ENCODE measurements at regions not wholly inside any gene's neighbourhood (a gene's known extent, or its start where the extent isn't known, plus 50 kb on each side); places are given as distances from the start of the nearest gene placed in this dataset.
A peak's percentile ranks its signal among the peaks of the same experiment; 100 is the strongest.

DNA sequence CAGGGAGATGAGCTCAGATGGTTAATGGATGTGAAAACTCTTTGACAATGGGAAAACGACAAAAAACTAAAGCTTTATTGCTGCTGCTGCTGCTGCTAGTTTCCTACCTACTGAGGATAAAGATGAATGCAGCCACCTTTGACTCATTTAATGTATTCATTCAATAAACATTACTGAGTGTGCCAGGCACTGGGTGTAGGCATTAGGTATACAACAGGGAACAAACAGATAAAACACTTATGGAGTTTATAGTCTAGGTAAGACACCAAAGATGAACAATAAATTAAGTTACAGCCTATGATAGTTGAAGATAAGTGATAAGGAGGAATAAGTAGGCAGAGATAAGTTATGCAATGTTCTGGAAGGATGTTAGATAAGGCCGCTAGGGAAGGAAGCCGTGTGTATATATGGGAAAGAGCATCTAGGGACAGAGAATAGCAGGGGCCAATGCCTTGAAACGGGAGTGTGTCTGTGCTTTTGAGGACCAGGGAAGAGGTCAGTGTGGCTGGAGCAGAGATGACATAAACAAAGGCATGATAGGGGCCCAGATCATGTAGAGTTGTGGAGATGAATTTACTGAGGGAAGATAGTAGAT is 477.6 kb downstream of the NTRK2 start:
- no TSS peak for BruUV-seq (replicated peaks)
- Mint-ChIP-seq H3K4me3 (ENCODE audit: unreplicated experiment) (no peak overlapping the region), H3K27ac (ENCODE audit: low read depth, unreplicated experiment) (no peak overlapping the region), H3K27me3 (ENCODE audit: insufficient read depth, unreplicated experiment) (no peaks in the 10 kb centered on the region), H3K36me3 (ENCODE audit: insufficient read depth, unreplicated experiment) (no peaks in the 10 kb centered on the region), H3K9me3 (ENCODE audit: unreplicated experiment) (no peaks in the 10 kb centered on the region), H3K4me1 (ENCODE audit: insufficient read depth, unreplicated experiment) (peaks cover 13% of the 10 kb centered on the region)
- CTCF ChIA-PET, result interaction anchor here (1.5 to 3.2 kb wide), 2 partner anchors 111 to 450 kb away, joined by 5 to 10 read pairs; no protein-coding TSS in a partner anchor
- TF ChIP-seq, protein P1, sequence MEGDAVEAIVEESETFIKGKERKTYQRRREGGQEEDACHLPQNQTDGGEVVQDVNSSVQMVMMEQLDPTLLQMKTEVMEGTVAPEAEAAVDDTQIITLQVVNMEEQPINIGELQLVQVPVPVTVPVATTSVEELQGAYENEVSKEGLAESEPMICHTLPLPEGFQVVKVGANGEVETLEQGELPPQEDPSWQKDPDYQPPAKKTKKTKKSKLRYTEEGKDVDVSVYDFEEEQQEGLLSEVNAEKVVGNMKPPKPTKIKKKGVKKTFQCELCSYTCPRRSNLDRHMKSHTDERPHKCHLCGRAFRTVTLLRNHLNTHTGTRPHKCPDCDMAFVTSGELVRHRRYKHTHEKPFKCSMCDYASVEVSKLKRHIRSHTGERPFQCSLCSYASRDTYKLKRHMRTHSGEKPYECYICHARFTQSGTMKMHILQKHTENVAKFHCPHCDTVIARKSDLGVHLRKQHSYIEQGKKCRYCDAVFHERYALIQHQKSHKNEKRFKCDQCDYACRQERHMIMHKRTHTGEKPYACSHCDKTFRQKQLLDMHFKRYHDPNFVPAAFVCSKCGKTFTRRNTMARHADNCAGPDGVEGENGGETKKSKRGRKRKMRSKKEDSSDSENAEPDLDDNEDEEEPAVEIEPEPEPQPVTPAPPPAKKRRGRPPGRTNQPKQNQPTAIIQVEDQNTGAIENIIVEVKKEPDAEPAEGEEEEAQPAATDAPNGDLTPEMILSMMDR (IDR thresholded peaks at IDR 0.05; ENCODE audit: unreplicated experiment), result no peak
- POLR2A ChIA-PET, result no interaction called here
- no peak for DNase-seq (ENCODE audit: unreplicated experiment)
- intact Hi-C loops (cut with micrococcal nuclease), result no loop called here

GRCh38 chr9:85142968-85143367 is 473.4 kb downstream of the NTRK2 start:
- Mint-ChIP-seq H3K4me3 (ENCODE audit: unreplicated experiment) (no peak overlapping the region), H3K9me3 (ENCODE audit: unreplicated experiment) (no peaks in the 10 kb centered on the region), H3K36me3 (ENCODE audit: insufficient read depth, unreplicated experiment) (no peaks in the 10 kb centered on the region), H3K27me3 (ENCODE audit: insufficient read depth, unreplicated experiment) (no peaks in the 10 kb centered on the region), H3K27ac (ENCODE audit: low read depth, unreplicated experiment) (no peak overlapping the region), H3K4me1 (ENCODE audit: insufficient read depth, unreplicated experiment) (peaks cover 15% of the 10 kb centered on the region)
- ChIA-PET CTCF (interaction anchor here (0.5 to 4.9 kb wide), 27 partner anchors 8 to 746 kb away, joined by 3 to 56 read pairs (median 3); no protein-coding TSS in a partner anchor), POLR2A (interaction anchor here (0.6 to 1.3 kb wide), 3 partner anchors 193 to 746 kb away, joined by 3 to 4 read pairs (median 3); no protein-coding TSS in a partner anchor)
- TF ChIP-seq, protein P1 (IDR thresholded peaks at IDR 0.05; ENCODE audit: unreplicated experiment), result peak; percentile 50
- BruUV-seq (replicated peaks), result no TSS peak
- intact Hi-C loops (cut with micrococcal nuclease), result loop anchor here (1.0 to 5.0 kb wide), 4 partner anchors 116 to 746 kb away; no protein-coding TSS in a partner anchor
- DNase-seq (ENCODE audit: unreplicated experiment), result peak; percentile 37

DNA sequence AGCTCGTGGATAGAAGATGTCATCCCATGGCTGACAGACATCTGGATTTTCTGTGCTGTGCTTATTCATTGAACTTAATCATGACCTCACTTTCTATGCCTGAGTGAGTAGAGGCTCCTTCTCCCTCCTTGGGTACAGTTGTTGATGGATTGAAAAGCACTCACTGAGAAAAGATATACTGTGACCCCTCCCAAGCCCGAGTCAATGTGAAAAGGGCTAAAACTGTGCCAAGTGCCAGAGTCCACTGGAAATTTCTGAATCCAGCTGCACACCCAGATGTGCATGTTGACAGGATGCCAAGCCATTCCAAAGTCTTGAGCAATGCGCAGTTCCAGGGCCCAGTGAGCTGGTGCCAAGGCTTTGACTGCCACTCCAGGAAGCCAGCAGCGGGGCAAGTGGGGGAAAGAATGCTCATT is 473.0 kb downstream of the NTRK2 start:
- H3K27ac Mint-ChIP-seq (ENCODE audit: low read depth, unreplicated experiment), result no peak overlapping the region
- no TSS peak for BruUV-seq (replicated peaks)
- ChIA-PET POLR2A (interaction anchor here (0.6 to 1.3 kb wide), 4 partner anchors 193 to 745 kb away, joined by 3 to 4 read pairs (median 4); no protein-coding TSS in a partner anchor), CTCF (interaction anchor here (0.6 to 4.9 kb wide), 20 partner anchors 9 to 745 kb away, joined by 3 to 56 read pairs (median 4); no protein-coding TSS in a partner anchor)
- intact Hi-C loops (cut with micrococcal nuclease), result loop anchor here (2.0 to 5.0 kb wide), 3 partner anchors 116 to 746 kb away; no protein-coding TSS in a partner anchor
- TF ChIP-seq, protein P1 (IDR thresholded peaks at IDR 0.05; ENCODE audit: unreplicated experiment), result no peak
- no peaks in the 10 kb centered on the region for H3K36me3 Mint-ChIP-seq (ENCODE audit: insufficient read depth, unreplicated experiment)
- H3K4me1 Mint-ChIP-seq (ENCODE audit: insufficient read depth, unreplicated experiment), result peaks cover 15% of the 10 kb centered on the region
- no peak for DNase-seq (ENCODE audit: unreplicated experiment)
- no peaks in the 10 kb centered on the region for H3K27me3 Mint-ChIP-seq (ENCODE audit: insufficient read depth, unreplicated experiment)
- H3K9me3 Mint-ChIP-seq (ENCODE audit: unreplicated experiment), result no peaks in the 10 kb centered on the region
- H3K4me3 Mint-ChIP-seq (ENCODE audit: unreplicated experiment), result no peak overlapping the region

GRCh38 chr9:85137696-85138095 is 468.2 kb downstream of the NTRK2 start:
- no peaks in the 10 kb centered on the region for H3K9me3 Mint-ChIP-seq (ENCODE audit: unreplicated experiment)
- H3K27ac Mint-ChIP-seq (ENCODE audit: low read depth, unreplicated experiment), result no peak overlapping the region
- no peaks in the 10 kb centered on the region for H3K27me3 Mint-ChIP-seq (ENCODE audit: insufficient read depth, unreplicated experiment)
- DNase-seq (ENCODE audit: unreplicated experiment), result no peak
- H3K4me1 Mint-ChIP-seq (ENCODE audit: insufficient read depth, unreplicated experiment), result peaks cover 7% of the 10 kb centered on the region
- H3K36me3 Mint-ChIP-seq (ENCODE audit: insufficient read depth, unreplicated experiment), result no peaks in the 10 kb centered on the region
- no TSS peak for BruUV-seq (replicated peaks)
- TF ChIP-seq, protein P1 (IDR thresholded peaks at IDR 0.05; ENCODE audit: unreplicated experiment), result no peak
- H3K4me3 Mint-ChIP-seq (ENCODE audit: unreplicated experiment), result no peak overlapping the region
- intact Hi-C loops (cut with micrococcal nuclease), result no loop called here
- CTCF ChIA-PET, result interaction anchor here (0.8 to 2.1 kb wide), 3 partner anchors 122 to 447 kb away, joined by 3 to 7 read pairs (median 3); no protein-coding TSS in a partner anchor
- POLR2A ChIA-PET, result no interaction called here

Measured in MCF 10A (cell line).